PFSK-1 (cell line): ENCODE measurements at regions not wholly inside any gene's neighbourhood (a gene's known extent, or its start where the extent isn't known, plus 50 kb on each side); places are given as distances from the start of the nearest gene placed in this dataset.

Experiments
- POLR2AphosphoS5 ChIP-seq: IDR thresholded peaks from 2 replicates; pipeline ENCODE4 v1.6.1; 2012; ENCODE audit warnings: low read depth, mild to moderate bottlenecking, control low read depth, low read length, moderate library complexity
- REST ChIP-seq, 2 experiments: IDR thresholded peaks; 2 replicates each; pipeline versions ENCODE4 v1.6.1 to v1.8.0; 2011 to 2012; ENCODE audit warnings: low read depth in 2 of 2, low read length in 2 of 2, control low read depth in 1 of 2, inconsistent platforms in 1 of 2, mild to moderate bottlenecking in 1 of 2, moderate library complexity in 1 of 2; ENCODE audit not compliant: insufficient read depth in 1 of 2
- SIN3A ChIP-seq: IDR thresholded peaks from 2 replicates; pipeline ENCODE4 v1.6.1; 2012; ENCODE audit warnings: mild to moderate bottlenecking, low read length, moderate library complexity, borderline replicate concordance; ENCODE audit not compliant: insufficient read depth
- TAF1 ChIP-seq: IDR thresholded peaks from 2 replicates; pipeline ENCODE4 v1.6.1; 2012; ENCODE audit warnings: low read length, control low read depth, borderline replicate concordance; ENCODE audit not compliant: insufficient read depth

- TF ChIP-seq TAF1 (no peak), SIN3A (no peak), POLR2AphosphoS5 (no peak), REST (IDR thresholded peaks at IDR 0.05; ENCODE audit: insufficient read depth in 1 of 2, low read depth in 2 of 2, low read length in 2 of 2) (no peak)
Measured at GRCh38 chr18:73254564-73254963, 386.8 kb upstream of the NETO1 start.
